OCI-LY7 (cell line): ENCODE measurements at regions not wholly inside any gene's neighbourhood (a gene's known extent, or its start where the extent isn't known, plus 50 kb on each side); places are given as distances from the start of the nearest gene placed in this dataset.

ENCODE experiments used
- BruUV-seq: library from RNA; stranded (reverse); fragments of 400-500 nt; replicated peaks from 2 replicates; lab custom pipeline; 2021; lab: Mats Ljungman, UMichigan
- CTCF ChIA-PET: fragments of 300-600 bp; sonication (Branson Sonifier 250); formaldehyde crosslinking; loops from one replicate; lab custom pipeline; 2022; ENCODE audit warnings: antibody characterized with exemption; ENCODE audit not compliant: unreplicated experiment; lab: Charles Lee
- POLR2A ChIA-PET: fragments of 300-600 bp; sonication (Branson Sonifier 250); formaldehyde crosslinking; loops from one replicate; lab custom pipeline; 2022; ENCODE audit warnings: antibody characterized with exemption; lab: Charles Lee
- DNase-seq: peaks from one replicate; pipeline ENCODE4 v3.0.0-alpha.2; 2015; ENCODE audit warnings: low spot score
- H2AFZ ChIP-seq: fragments of 200-600 bp; sonication (generic), shearing (Covaris generic); 2 replicates; pipeline ENCODE4 v1.6.1; 2014; ENCODE audit warnings: mild to moderate bottlenecking, antibody characterized with exemption, low read length, moderate library complexity
- H3K27ac ChIP-seq: fragments of 200-600 bp; sonication (generic); 2 replicates; pipeline ENCODE4 v1.5.1; 2014; ENCODE audit warnings: mixed run types, low read depth, mild to moderate bottlenecking, moderate library complexity, low read length, inconsistent platforms; ENCODE audit not compliant: poor library complexity, severe bottlenecking
- H3K36me3 ChIP-seq: fragments of 200-600 bp; sonication (generic); 2 replicates; pipeline ENCODE4 v1.6.1; 2014; ENCODE audit warnings: mild to moderate bottlenecking, antibody characterized with exemption, low read length, moderate library complexity, mixed read lengths; ENCODE audit not compliant: insufficient read depth
- H3K4me1 ChIP-seq: fragments of 200-600 bp; sonication (generic); 2 replicates; pipeline ENCODE4 v1.5.1; 2014; ENCODE audit warnings: mild to moderate bottlenecking, low read length; ENCODE audit not compliant: insufficient read depth, poor library complexity, severe bottlenecking
- H3K4me2 ChIP-seq: fragments of 200-600 bp; sonication (generic); 2 replicates; pipeline ENCODE4 v1.6.1; 2014; ENCODE audit warnings: mild to moderate bottlenecking, low read length
- H3K4me3 ChIP-seq: fragments of 200-600 bp; sonication (generic); 2 replicates; pipeline ENCODE4 v1.5.1; 2014; ENCODE audit warnings: mild to moderate bottlenecking, low read depth, low read length; ENCODE audit not compliant: poor library complexity, severe bottlenecking
- H3K79me2 ChIP-seq: fragments of 200-600 bp; sonication (generic); 2 replicates; pipeline ENCODE4 v1.6.1; 2016; ENCODE audit warnings: low read depth, mild to moderate bottlenecking, low read length, moderate library complexity, mixed read lengths; ENCODE audit not compliant: insufficient read depth
- H3K9me2 ChIP-seq: fragments of 200-600 bp; sonication (generic); 2 replicates; pipeline ENCODE4 v1.6.1; 2016; ENCODE audit warnings: mild to moderate bottlenecking, low read length, mixed read lengths; ENCODE audit not compliant: insufficient read depth
- H3K9me3 ChIP-seq: fragments of 200-600 bp; sonication (generic); 2 replicates; pipeline ENCODE4 v1.6.1; 2014; ENCODE audit warnings: mild to moderate bottlenecking, mixed run types, low read length, mixed read lengths
- H4K20me1 ChIP-seq: fragments of 200-600 bp; sonication (generic); 2 replicates; pipeline ENCODE4 v1.6.1; 2014; ENCODE audit warnings: mild to moderate bottlenecking, antibody characterized with exemption, low read length, moderate library complexity, mixed read lengths; ENCODE audit not compliant: insufficient read depth
- CTCF ChIP-seq: fragments of 200-600 bp; sonication (generic); conservative IDR thresholded peaks from 2 replicates; pipeline ENCODE4 v1.5.1; 2014; ENCODE audit warnings: mild to moderate bottlenecking, antibody characterized with exemption, low read length, moderate library complexity, mixed read lengths
- EZH2phosphoT487 ChIP-seq: fragments of 200-600 bp; sonication (generic); IDR thresholded peaks from 2 replicates; pipeline ENCODE4 v1.6.1; 2018; ENCODE audit warnings: low read depth, borderline replicate concordance, mild to moderate bottlenecking, mixed run types, antibody characterized with exemption, low read length, moderate library complexity, mixed read lengths
- intact Hi-C: fragments of 100-400 bp; cut with micrococcal nuclease; formaldehyde crosslinking; loops from one replicate; pipeline ENCODE4 v1.10.0; 2022; ENCODE audit not compliant: unreplicated experiment

- Histone ChIP-seq H3K27ac (no peak overlapping the region), H3K36me3 (no peaks in the 10 kb centered on the region), H3K79me2 (no peaks in the 10 kb centered on the region), H3K9me3 (no peaks in the 10 kb centered on the region), H2AFZ (no peak overlapping the region), H3K4me1 (no peaks in the 10 kb centered on the region), H3K4me3 (no peak overlapping the region), H4K20me1 (no peaks in the 10 kb centered on the region), H3K4me2 (no peak overlapping the region), H3K9me2 (no peaks in the 10 kb centered on the region)
- TF ChIP-seq EZH2phosphoT487 (no peak), CTCF (no peak)
- ChIA-PET CTCF (no interaction called here), POLR2A (interaction anchor here (0.6 kb wide), 1 partner anchor 1563 kb away, joined by 4 read pairs; no protein-coding TSS in a partner anchor)
- DNase-seq = no peak
- intact Hi-C loops = no loop called here
- BruUV-seq = no TSS peak
Observed at GRCh38 chr12:105985383-105985782, 153.4 kb downstream of the NUAK1 start.

GRCh38 chr12:105986779-105987684 lies 151.7 kb downstream of the NUAK1 start:
- intact Hi-C loops = no loop called here
- H3K9me3 ChIP-seq = no peaks in the 10 kb centered on the region
- H3K79me2 ChIP-seq = no peaks in the 10 kb centered on the region
- no TSS peak for BruUV-seq
- CTCF ChIA-PET = no interaction called here
- H3K9me2 ChIP-seq = no peaks in the 10 kb centered on the region
- H3K36me3 ChIP-seq = no peaks in the 10 kb centered on the region
- no peak overlapping the region for H3K4me3 ChIP-seq
- DNase-seq = no peak
- H3K4me1 ChIP-seq = no peaks in the 10 kb centered on the region
- no peak overlapping the region for H2AFZ ChIP-seq
- no peaks in the 10 kb centered on the region for H4K20me1 ChIP-seq
- H3K4me2 ChIP-seq = no peak overlapping the region
- TF ChIP-seq CTCF (no peak), EZH2phosphoT487 (no peak)
- H3K27ac ChIP-seq = no peak overlapping the region
- POLR2A ChIA-PET = no interaction called here

GRCh38 chr12:105987685-105988035 lies 151.1 kb downstream of the NUAK1 start:
- no peaks in the 10 kb centered on the region for H3K4me1 ChIP-seq
- H3K4me2 ChIP-seq = no peak overlapping the region
- no peak overlapping the region for H3K27ac ChIP-seq
- no peaks in the 10 kb centered on the region for H4K20me1 ChIP-seq
- H3K9me2 ChIP-seq = no peaks in the 10 kb centered on the region
- BruUV-seq = no TSS peak
- no peak for DNase-seq
- H3K4me3 ChIP-seq = no peak overlapping the region
- no peak overlapping the region for H2AFZ ChIP-seq
- CTCF ChIA-PET = no interaction called here
- H3K79me2 ChIP-seq = no peaks in the 10 kb centered on the region
- no peaks in the 10 kb centered on the region for H3K9me3 ChIP-seq
- POLR2A ChIA-PET = no interaction called here
- no peaks in the 10 kb centered on the region for H3K36me3 ChIP-seq
- intact Hi-C loops = no loop called here
- TF ChIP-seq EZH2phosphoT487 (no peak), CTCF (no peak)
